ENCODE measurements at regions not wholly inside any gene's neighbourhood (a gene's known extent, or its start where the extent isn't known, plus 50 kb on each side); places are given as distances from the start of the nearest gene placed in this dataset.

GRCh38 chr5:103834216-103834615, 271.6 kb upstream of the NUDT12 start:
- no peak for TF ChIP-seq CTCF (IDR thresholded peaks at IDR 0.05; ENCODE audit: insufficient read depth, low read length, missing control alignments)
- no peak overlapping the region for H3K4me3 ChIP-seq (ENCODE audit: low read depth, low read length)
- ChIA-PET POLR2A (no interaction called here), CTCF (no interaction called here)
- DNase-seq (ENCODE audit: low read depth, low spot score): no peak

GRCh38 chr5:103829585-103829984, 267.0 kb upstream of the NUDT12 start:
- CTCF ChIA-PET: interaction anchor here (0.9 to 2.3 kb wide), 4 partner anchors 13 to 350 kb away, joined by 3 to 15 read pairs (median 5); no protein-coding TSS in a partner anchor

GRCh38 chr5:103827976-103828375, 265.4 kb upstream of the NUDT12 start:
- no peak overlapping the region for H3K4me3 ChIP-seq (ENCODE audit: low read depth, low read length)
- ChIA-PET POLR2A (no interaction called here), CTCF (no interaction called here)
- no peak for DNase-seq (ENCODE audit: low read depth, low spot score)
- TF ChIP-seq CTCF (IDR thresholded peaks at IDR 0.05; ENCODE audit: insufficient read depth, low read length, missing control alignments): no peak

More at GRCh38 chr5:103829585-103829984, 267.0 kb upstream of the NUDT12 start:
- H3K4me3 ChIP-seq (ENCODE audit: low read depth, low read length): no peak overlapping the region
- no peak for TF ChIP-seq CTCF (IDR thresholded peaks at IDR 0.05; ENCODE audit: insufficient read depth, low read length, missing control alignments)
- no peak for DNase-seq (ENCODE audit: low read depth, low spot score)
- POLR2A ChIA-PET: no interaction called here

GRCh38 chr5:103821361-103821760, 258.8 kb upstream of the NUDT12 start:
- H3K4me3 ChIP-seq (ENCODE audit: low read depth, low read length): no peak overlapping the region
- TF ChIP-seq CTCF (IDR thresholded peaks at IDR 0.05; ENCODE audit: insufficient read depth, low read length, missing control alignments): no peak
- no peak for DNase-seq (ENCODE audit: low read depth, low spot score)
- CTCF ChIA-PET: no interaction called here
- POLR2A ChIA-PET: no interaction called here

GRCh38 chr5:103808464-103809106, 246.0 kb upstream of the NUDT12 start:
- ChIA-PET CTCF (interaction anchor here (0.6 to 5.5 kb wide), 33 partner anchors 11 to 607 kb away, joined by 3 to 122 read pairs (median 4); no protein-coding TSS in a partner anchor), POLR2A (no interaction called here)
- peak; percentile 84 for TF ChIP-seq CTCF (IDR thresholded peaks at IDR 0.05; ENCODE audit: insufficient read depth, low read length, missing control alignments)
- H3K4me3 ChIP-seq (ENCODE audit: low read depth, low read length): no peak overlapping the region
- DNase-seq (ENCODE audit: low read depth, low spot score): no peak

- ChIA-PET POLR2A (interaction anchor here (0.7 kb wide), 1 partner anchor 20 kb away, joined by 4 read pairs; no protein-coding TSS in a partner anchor), CTCF (interaction anchor here (1.1 to 3.7 kb wide), 3 partner anchors 210 to 374 kb away, joined by 3 to 33 read pairs (median 6); no protein-coding TSS in a partner anchor)
- no peak overlapping the region for H3K4me3 ChIP-seq (ENCODE audit: low read depth, low read length)
- TF ChIP-seq CTCF (IDR thresholded peaks at IDR 0.05; ENCODE audit: insufficient read depth, low read length, missing control alignments): no peak
- peak; percentile 58 for DNase-seq (ENCODE audit: low read depth, low spot score)
Observed at GRCh38 chr5:103804711-103805110, 242.1 kb upstream of the NUDT12 start.
